Dendritic cell treated with granulocyte-macrophage colony-stimulating factor and Interleukin-4, amounts not matched to agents 40 ng/mL and 50 ng/mL, for 4 days (primary cell): ENCODE measurements at regions not wholly inside any gene's neighbourhood (a gene's known extent, or its start where the extent isn't known, plus 50 kb on each side); places are given as distances from the start of the nearest gene placed in this dataset.
A peak's percentile ranks its signal among the peaks of the same experiment; 100 is the strongest.

Experiments
- H3K27ac Mint-ChIP-seq: one replicate; pipeline ENCODE4 v1.8.0; 2022; ENCODE audit warnings: mild to moderate bottlenecking, mixed read lengths
- H3K27me3 Mint-ChIP-seq: one replicate; pipeline ENCODE4 v1.8.0; 2022; ENCODE audit warnings: mild to moderate bottlenecking, mixed read lengths
- H3K36me3 Mint-ChIP-seq: one replicate; pipeline ENCODE4 v1.8.0; 2022; ENCODE audit warnings: low read depth, mixed read lengths
- H3K4me1 Mint-ChIP-seq: one replicate; pipeline ENCODE4 v1.8.0; 2022; ENCODE audit warnings: low read depth, mixed read lengths
- H3K4me3 Mint-ChIP-seq: one replicate; pipeline ENCODE4 v1.8.0; 2022; ENCODE audit warnings: mild to moderate bottlenecking, moderate library complexity, mixed read lengths
- H3K9me3 Mint-ChIP-seq: one replicate; pipeline ENCODE4 v1.8.0; 2022; ENCODE audit warnings: mixed read lengths
- intact Hi-C: fragments of 100-400 bp; cut with micrococcal nuclease; formaldehyde crosslinking; loops from one replicate; pipeline ENCODE4 v1.15.0; 2022

- H3K4me1 Mint-ChIP-seq: peaks cover 15% of the 10 kb centered on the region
- H3K36me3 Mint-ChIP-seq: no peaks in the 10 kb centered on the region
- intact Hi-C loops: no loop called here
- H3K27ac Mint-ChIP-seq: no peak overlapping the region
- no peak overlapping the region for H3K4me3 Mint-ChIP-seq
- H3K9me3 Mint-ChIP-seq: peaks cover 16% of the 10 kb centered on the region
- H3K27me3 Mint-ChIP-seq: no peaks in the 10 kb centered on the region
Observed at GRCh38 chr3:177585271-177585670, 388.0 kb upstream of the TBL1XR1 start.

- peaks cover 8% of the 10 kb centered on the region for H3K9me3 Mint-ChIP-seq
- H3K27me3 Mint-ChIP-seq: no peaks in the 10 kb centered on the region
- no peak overlapping the region for H3K4me3 Mint-ChIP-seq
- H3K4me1 Mint-ChIP-seq: peaks cover 48% of the 10 kb centered on the region
- H3K27ac Mint-ChIP-seq: no peak overlapping the region
- intact Hi-C loops: no loop called here
- no peaks in the 10 kb centered on the region for H3K36me3 Mint-ChIP-seq
Observed at GRCh38 chr3:177589041-177589650, 391.9 kb upstream of the TBL1XR1 start.

- H3K9me3 Mint-ChIP-seq: peaks cover 8% of the 10 kb centered on the region
- H3K27ac Mint-ChIP-seq: peak overlapping the region; percentile 91
- intact Hi-C loops: loop anchor here (5.0 to 10.0 kb wide), 3 partner anchors 135 to 228 kb away; no protein-coding TSS in a partner anchor
- no peaks in the 10 kb centered on the region for H3K27me3 Mint-ChIP-seq
- H3K4me1 Mint-ChIP-seq: peaks cover 50% of the 10 kb centered on the region
- H3K4me3 Mint-ChIP-seq: no peak overlapping the region
- no peaks in the 10 kb centered on the region for H3K36me3 Mint-ChIP-seq
Observed at GRCh38 chr3:177589911-177590381, 392.7 kb upstream of the TBL1XR1 start.

GRCh38 chr3:177590826-177591225, 393.5 kb upstream of the TBL1XR1 start:
- intact Hi-C loops: loop anchor here (5.0 to 10.0 kb wide), 3 partner anchors 134 to 229 kb away; no protein-coding TSS in a partner anchor
- H3K4me1 Mint-ChIP-seq: peaks cover 56% of the 10 kb centered on the region
- H3K4me3 Mint-ChIP-seq: no peak overlapping the region
- H3K9me3 Mint-ChIP-seq: peaks cover 8% of the 10 kb centered on the region
- H3K27ac Mint-ChIP-seq: peak overlapping the region; percentile 91
- no peaks in the 10 kb centered on the region for H3K36me3 Mint-ChIP-seq
- no peaks in the 10 kb centered on the region for H3K27me3 Mint-ChIP-seq

- Mint-ChIP-seq H3K36me3 (no peaks in the 10 kb centered on the region), H3K27ac (peak overlapping the region; percentile 91), H3K27me3 (no peaks in the 10 kb centered on the region), H3K4me1 (peaks cover 58% of the 10 kb centered on the region), H3K9me3 (peaks cover 8% of the 10 kb centered on the region), H3K4me3 (peak overlapping the region; percentile 13)
- intact Hi-C loops: loop anchor here (5.0 to 10.0 kb wide), 3 partner anchors 133 to 229 kb away; no protein-coding TSS in a partner anchor
Observed at GRCh38 chr3:177591379-177591778, 394.1 kb upstream of the TBL1XR1 start.

GRCh38 chr3:177594096-177594495, 396.8 kb upstream of the TBL1XR1 start:
- peak overlapping the region; percentile 55 for H3K27ac Mint-ChIP-seq
- no peak overlapping the region for H3K4me3 Mint-ChIP-seq

GRCh38 chr3:177595530-177596188, 398.4 kb upstream of the TBL1XR1 start:
- H3K4me1 Mint-ChIP-seq: peaks cover 78% of the 10 kb centered on the region
- no peaks in the 10 kb centered on the region for H3K9me3 Mint-ChIP-seq
- no peaks in the 10 kb centered on the region for H3K36me3 Mint-ChIP-seq
- no peak overlapping the region for H3K4me3 Mint-ChIP-seq
- H3K27me3 Mint-ChIP-seq: no peaks in the 10 kb centered on the region
- H3K27ac Mint-ChIP-seq: no peak overlapping the region
- intact Hi-C loops: loop anchor here (10.0 kb wide), 2 partner anchors 129 to 151 kb away; no protein-coding TSS in a partner anchor

More at GRCh38 chr3:177594096-177594495, 396.8 kb upstream of the TBL1XR1 start:
- Mint-ChIP-seq H3K27me3 (no peaks in the 10 kb centered on the region), H3K9me3 (no peaks in the 10 kb centered on the region), H3K36me3 (no peaks in the 10 kb centered on the region), H3K4me1 (peaks cover 73% of the 10 kb centered on the region)
- intact Hi-C loops: loop anchor here (5.0 to 10.0 kb wide), 3 partner anchors 131 to 232 kb away; no protein-coding TSS in a partner anchor

GRCh38 chr3:177596248-177596815, 399.1 kb upstream of the TBL1XR1 start:
- intact Hi-C loops: loop anchor here (10.0 kb wide), 2 partner anchors 128 to 152 kb away; no protein-coding TSS in a partner anchor
- H3K9me3 Mint-ChIP-seq: no peaks in the 10 kb centered on the region
- no peak overlapping the region for H3K4me3 Mint-ChIP-seq
- H3K4me1 Mint-ChIP-seq: peaks cover 78% of the 10 kb centered on the region
- no peaks in the 10 kb centered on the region for H3K36me3 Mint-ChIP-seq
- H3K27ac Mint-ChIP-seq: no peak overlapping the region
- H3K27me3 Mint-ChIP-seq: no peaks in the 10 kb centered on the region

GRCh38 chr3:177596816-177597271, 399.6 kb upstream of the TBL1XR1 start:
- Mint-ChIP-seq H3K36me3 (no peaks in the 10 kb centered on the region), H3K27ac (no peak overlapping the region), H3K9me3 (no peaks in the 10 kb centered on the region), H3K4me1 (peaks cover 77% of the 10 kb centered on the region), H3K4me3 (no peak overlapping the region), H3K27me3 (no peaks in the 10 kb centered on the region)
- intact Hi-C loops: loop anchor here (10.0 kb wide), 2 partner anchors 128 to 152 kb away; no protein-coding TSS in a partner anchor

GRCh38 chr3:177597311-177598096, 400.2 kb upstream of the TBL1XR1 start:
- Mint-ChIP-seq H3K9me3 (no peaks in the 10 kb centered on the region), H3K27me3 (no peaks in the 10 kb centered on the region), H3K4me1 (peaks cover 77% of the 10 kb centered on the region), H3K36me3 (no peaks in the 10 kb centered on the region), H3K4me3 (no peak overlapping the region), H3K27ac (peak overlapping the region; percentile 72)
- intact Hi-C loops: loop anchor here (10.0 kb wide), 2 partner anchors 127 to 153 kb away; no protein-coding TSS in a partner anchor

- Mint-ChIP-seq H3K4me1 (peaks cover 77% of the 10 kb centered on the region), H3K36me3 (no peaks in the 10 kb centered on the region), H3K4me3 (no peak overlapping the region), H3K27ac (peak overlapping the region; percentile 72), H3K9me3 (no peaks in the 10 kb centered on the region), H3K27me3 (no peaks in the 10 kb centered on the region)
- intact Hi-C loops: loop anchor here (10.0 kb wide), 2 partner anchors 127 to 153 kb away; no protein-coding TSS in a partner anchor
Observed at GRCh38 chr3:177598097-177598833, 401.0 kb upstream of the TBL1XR1 start.

GRCh38 chr3:177599326-177599725, 402.0 kb upstream of the TBL1XR1 start:
- Mint-ChIP-seq H3K9me3 (no peaks in the 10 kb centered on the region), H3K36me3 (no peaks in the 10 kb centered on the region), H3K27me3 (no peaks in the 10 kb centered on the region), H3K27ac (peak overlapping the region; percentile 70), H3K4me3 (no peak overlapping the region), H3K4me1 (peaks cover 78% of the 10 kb centered on the region)
- intact Hi-C loops: loop anchor here (10.0 kb wide), 2 partner anchors 125 to 155 kb away; no protein-coding TSS in a partner anchor
